IMR-90 (cell line): ENCODE measurements at regions not wholly inside any gene's neighbourhood (a gene's known extent, or its start where the extent isn't known, plus 50 kb on each side); places are given as distances from the start of the nearest gene placed in this dataset.

ENCODE experiments used
- ATAC-seq: fragments of 200-7000 bp; cut with Tn5 transposase; 2 replicates; pipeline ENCODE4 v1.9.1; 2020; ENCODE audit warnings: low read depth, mild to moderate bottlenecking, moderate library complexity
- BruUV-seq: library from RNA; stranded (reverse); fragments of 400-500 nt; replicated peaks from 2 replicates; lab custom pipeline; 2021; lab: Mats Ljungman, UMichigan
- CTCF ChIA-PET: fragments of 300-600 bp; formaldehyde crosslinking; extraction: SDS; loops from one replicate; lab custom pipeline; 2021; ENCODE audit warnings: antibody characterized with exemption; lab: Yijun Ruan, JAX
- POLR2A ChIA-PET: fragments of 300-600 bp; sonication (Branson Sonifier 250); formaldehyde crosslinking; loops from one replicate; lab custom pipeline; 2022; ENCODE audit warnings: antibody characterized with exemption; ENCODE audit not compliant: unreplicated experiment; lab: Charles Lee
- DNase-seq: peaks from one replicate; pipeline ENCODE4 v3.0.0; 2013
- H2AFZ ChIP-seq: replicated peaks from 2 replicates; pipeline ENCODE3; 2013; ENCODE audit warnings: low read length, mild to moderate bottlenecking; ENCODE audit not compliant: poor library complexity
- H2AK5ac ChIP-seq: 2 replicates; pipeline ENCODE4 v1.6.1; 2013; ENCODE audit warnings: low read depth, low read length, inconsistent platforms
- H2AK9ac ChIP-seq: replicated peaks from 2 replicates; pipeline ENCODE3; 2013; ENCODE audit warnings: mild to moderate bottlenecking, low read depth, low read length, moderate library complexity; ENCODE audit not compliant: poor library complexity
- H2BK120ac ChIP-seq: 2 replicates; pipeline ENCODE4 v1.6.1; 2013; ENCODE audit warnings: low read depth, low read length, inconsistent platforms
- H2BK15ac ChIP-seq: 3 replicates; pipeline ENCODE4 v1.6.1; 2013; ENCODE audit warnings: low read depth, low read length, inconsistent platforms
- H2BK20ac ChIP-seq: 2 replicates; pipeline ENCODE4 v1.6.1; 2013; ENCODE audit warnings: low read depth, mild to moderate bottlenecking, inconsistent platforms, low read length, moderate library complexity
- H2BK5ac ChIP-seq: 2 replicates; pipeline ENCODE4 v1.6.1; 2013; ENCODE audit warnings: mild to moderate bottlenecking, low read depth, low read length, inconsistent platforms; ENCODE audit not compliant: poor library complexity, severe bottlenecking
- H3K14ac ChIP-seq: replicated peaks from 2 replicates; pipeline ENCODE4 v1.6.1; 2013; ENCODE audit warnings: low read depth, low read length, inconsistent platforms
- H3K18ac ChIP-seq: 2 replicates; pipeline ENCODE4 v1.6.1; 2013; ENCODE audit warnings: low read depth, low read length, control low read depth
- H3K23ac ChIP-seq: 2 replicates; pipeline ENCODE4 v1.6.1; 2013; ENCODE audit warnings: low read depth, low read length, inconsistent platforms
- H3K27ac ChIP-seq: 2 replicates; pipeline ENCODE4 v1.5.1; 2013; ENCODE audit warnings: mild to moderate bottlenecking, control low read depth, low read length; ENCODE audit not compliant: insufficient read depth
- H3K27me3 ChIP-seq: 2 replicates; pipeline ENCODE4 v1.6.1; 2013; ENCODE audit warnings: low read length; ENCODE audit not compliant: control insufficient read depth, insufficient read depth
- H3K36me3 ChIP-seq: 2 replicates; pipeline ENCODE4 v1.6.1; 2013; ENCODE audit warnings: low read length, mixed read lengths; ENCODE audit not compliant: control insufficient read depth, insufficient read depth
- H3K4ac ChIP-seq: 2 replicates; pipeline ENCODE4 v1.6.1; 2013; ENCODE audit warnings: low read depth, low read length, inconsistent platforms
- H3K4me1 ChIP-seq: 2 replicates; pipeline ENCODE4 v1.6.1; 2013; ENCODE audit warnings: low read length, mixed read lengths; ENCODE audit not compliant: control insufficient read depth, insufficient read depth
- H3K4me2 ChIP-seq: 2 replicates; pipeline ENCODE4 v1.6.1; 2013; ENCODE audit warnings: low read depth, mild to moderate bottlenecking, control low read depth, low read length, moderate library complexity
- H3K4me3 ChIP-seq: 2 replicates; pipeline ENCODE4 v1.5.1; 2013; ENCODE audit warnings: low read depth, mild to moderate bottlenecking, control low read depth, low read length, moderate library complexity; ENCODE audit not compliant: insufficient read depth
- H3K56ac ChIP-seq: 2 replicates; pipeline ENCODE4 v1.6.1; 2013; ENCODE audit warnings: low read length, inconsistent platforms; ENCODE audit not compliant: insufficient read depth; ENCODE audit errors: extremely low read depth
- H3K79me1 ChIP-seq, 2 experiments: 2 replicates each; pipeline ENCODE4 v1.6.1; 2013; ENCODE audit warnings: low read length in 2 of 2, inconsistent platforms in 1 of 2, low read depth in 1 of 2
- H3K9ac ChIP-seq: 2 replicates; pipeline ENCODE4 v1.6.1; 2013; ENCODE audit warnings: low read depth, low read length, control low read depth
- H3K9me1 ChIP-seq: 2 replicates; pipeline ENCODE4 v1.6.1; 2013; ENCODE audit warnings: low read length, inconsistent platforms; ENCODE audit not compliant: insufficient read depth
- H3K9me3 ChIP-seq: 2 replicates; pipeline ENCODE4 v1.6.1; 2013; ENCODE audit warnings: low read length; ENCODE audit not compliant: control insufficient read depth, insufficient read depth
- H4K20me1 ChIP-seq: 2 replicates; pipeline ENCODE4 v1.6.1; 2013; ENCODE audit warnings: low read length, inconsistent platforms; ENCODE audit not compliant: insufficient read depth
- H4K5ac ChIP-seq: 2 replicates; pipeline ENCODE4 v1.6.1; 2013; ENCODE audit warnings: mild to moderate bottlenecking, low read depth, low read length, control low read depth
- H4K8ac ChIP-seq, 2 experiments: 2 replicates each; pipeline ENCODE4 v1.6.1; 2013; ENCODE audit warnings: low read depth in 2 of 2, low read length in 2 of 2, control low read depth in 1 of 2, inconsistent platforms in 1 of 2
- H4K91ac ChIP-seq: 2 replicates; pipeline ENCODE4 v1.6.1; 2013; ENCODE audit warnings: low read depth, low read length, inconsistent platforms; ENCODE audit not compliant: insufficient read depth
- BHLHE40 ChIP-seq: fragments of 150-350 bp; IDR thresholded peaks from 2 replicates; pipeline ENCODE4 v1.6.1; 2016; ENCODE audit warnings: mild to moderate bottlenecking, low read depth, low read length
- MAFK ChIP-seq: IDR thresholded peaks from 2 replicates; pipeline ENCODE4 v1.6.1; 2012; ENCODE audit warnings: low read depth, low read length, improper control_type of control experiment
- MXI1 ChIP-seq: IDR thresholded peaks from 2 replicates; pipeline ENCODE4 v1.6.1; 2012; ENCODE audit warnings: low read depth, mild to moderate bottlenecking, low read length, moderate library complexity, borderline replicate concordance
- RAD21 ChIP-seq: IDR thresholded peaks from 2 replicates; pipeline ENCODE4 v1.6.1; 2012; ENCODE audit warnings: low read length, improper control_type of control experiment
- RFX5 ChIP-seq: IDR thresholded peaks from 2 replicates; pipeline ENCODE4 v1.8.0; 2012; ENCODE audit warnings: low read depth, mild to moderate bottlenecking, low read length, moderate library complexity
- USF2 ChIP-seq: fragments of 150-350 bp; IDR thresholded peaks from 2 replicates; pipeline ENCODE4 v1.6.1; 2017; ENCODE audit warnings: mild to moderate bottlenecking, antibody characterized with exemption, low read length, low read depth
- WGBS, 2 experiments: methylation state at CpG; one replicate each; pipeline versions ENCODE4 v1.1.5 to v1.1.7; 2013; ENCODE audit warnings: missing lambda C conversion rate in 2 of 2; ENCODE audit not compliant: insufficient read length in 1 of 2; ENCODE audit errors: extremely low coverage in 2 of 2; 5-methylcytosine and 5-hydroxymethylcytosine counted together
- dilution Hi-C: fragments of 300-500 bp; cut with HindIII; formaldehyde crosslinking; loops from one replicate; pipeline ENCODE4 v1.14.3; 2018; ENCODE audit warnings: low sequenced_read_pairs; ENCODE audit not compliant: unreplicated experiment
- in situ Hi-C: fragments of 300-500 bp; cut with MboI; formaldehyde crosslinking; loops from 3 replicates; pipeline ENCODE4 v1.14.3; 2019; ENCODE audit warnings: low sequenced_read_pairs, inconsistent platforms, mixed read lengths
- intact Hi-C: fragments of 100-400 bp; cut with micrococcal nuclease; formaldehyde crosslinking; loops from 2 replicates; pipeline ENCODE4 v1.10.0; 2022

DNA sequence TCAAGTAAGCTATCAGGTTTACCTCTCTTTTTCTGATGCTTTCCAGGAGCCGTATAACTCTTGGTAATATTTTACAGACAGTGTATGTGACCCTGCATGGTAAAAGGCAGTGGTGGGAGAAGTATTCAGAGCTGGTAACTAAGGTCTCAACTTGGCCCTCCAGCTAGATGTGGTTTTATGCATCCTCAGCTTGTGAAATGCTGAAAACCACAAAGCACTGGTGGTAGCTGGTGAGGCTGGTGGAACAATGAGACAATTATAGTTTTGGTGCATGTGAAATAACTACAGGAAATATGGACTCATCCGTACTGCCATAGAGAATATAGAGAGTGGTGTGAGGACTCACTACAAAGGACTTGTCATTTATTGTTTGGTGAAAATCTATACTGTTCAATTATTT, 383.0 kb upstream of the PCDH15 start:
- H3K27ac ChIP-seq: no peak overlapping the region
- no peak overlapping the region for H2AK9ac ChIP-seq
- no CpG with 5 or more reads among the region's 2 CpGs for WGBS, 2 experiments
- no peak overlapping the region for H2BK20ac ChIP-seq
- H3K14ac ChIP-seq: no peak overlapping the region
- no peak overlapping the region for H4K5ac ChIP-seq
- H4K20me1 ChIP-seq: no peaks in the 10 kb centered on the region
- DNase-seq: no peak
- H3K9me1 ChIP-seq: no peaks in the 10 kb centered on the region
- H2BK5ac ChIP-seq: no peak overlapping the region
- no peak overlapping the region for H2AK5ac ChIP-seq
- no peak overlapping the region for H3K18ac ChIP-seq
- no peak overlapping the region for H2BK15ac ChIP-seq
- H3K4me2 ChIP-seq: no peak overlapping the region
- no peak overlapping the region for H2BK120ac ChIP-seq
- TF ChIP-seq RFX5 (no peak), USF2 (no peak), RAD21 (no peak), BHLHE40 (no peak), MAFK (no peak), MXI1 (no peak)
- H3K36me3 ChIP-seq: no peaks in the 10 kb centered on the region
- no peak overlapping the region for H3K4me3 ChIP-seq
- H3K79me1 ChIP-seq: no peaks in the 10 kb centered on the region
- in situ Hi-C loops (no loop called here), intact Hi-C loops (no loop called here), dilution Hi-C loops (no loop called here)
- no peaks in the 10 kb centered on the region for H3K27me3 ChIP-seq
- CTCF ChIA-PET: no interaction called here
- H3K23ac ChIP-seq: no peak overlapping the region
- H3K4me1 ChIP-seq: no peaks in the 10 kb centered on the region
- 0 out of 2 replicates have a peak, but pooled peaks cover 2% of the 10 kb centered on the region for H3K9me3 ChIP-seq
- no peak overlapping the region for H3K9ac ChIP-seq
- no peak overlapping the region for H3K4ac ChIP-seq
- no peak overlapping the region for H4K91ac ChIP-seq
- no TSS peak for BruUV-seq
- POLR2A ChIA-PET: no interaction called here
- H4K8ac ChIP-seq: no peak overlapping the region
- H3K56ac ChIP-seq: no peak overlapping the region
- ATAC-seq: no peak
- no peak overlapping the region for H2AFZ ChIP-seq
